A549 (cell line): ENCODE measurements at regions not wholly inside any gene's neighbourhood (a gene's known extent, or its start where the extent isn't known, plus 50 kb on each side); places are given as distances from the start of the nearest gene placed in this dataset.

Experiments
- CBX8 ChIP-seq: fragments of 200-600 bp; sonication (generic); IDR thresholded peaks from 2 replicates; pipeline ENCODE4 v1.6.1; 2016
- CHD2 ChIP-seq: fragments of 150-350 bp; IDR thresholded peaks from 2 replicates; pipeline ENCODE4 v1.6.1; 2014; ENCODE audit warnings: low read length; ENCODE audit not compliant: partially characterized antibody
- CTCF ChIP-seq: fragments of >200 bp; sonication (Bioruptor Twin); formaldehyde crosslinking; IDR thresholded peaks from 3 replicates; pipeline ENCODE4 v1.5.1; 2016
- HDAC2 ChIP-seq: fragments of 200-600 bp; sonication (generic); IDR thresholded peaks from 2 replicates; pipeline ENCODE4 v1.6.1; 2016
- MAX ChIP-seq: IDR thresholded peaks from 2 replicates; pipeline ENCODE4 v1.6.1; 2012
- POLR2A ChIP-seq: IDR thresholded peaks from 2 replicates; pipeline ENCODE4 v1.6.1; 2012; ENCODE audit warnings: mild to moderate bottlenecking, low read length

GRCh38 chr3:13260259-13261103, 159.6 kb downstream of the NUP210 start:
- TF ChIP-seq POLR2A (no peak), CTCF (no peak), MAX (no peak), CBX8 (no peak), CHD2 (no peak), HDAC2 (no peak)
